Left ventricle myocardium inferior (tissue), 1 donor: ENCODE measurements at regions not wholly inside any gene's neighbourhood (a gene's known extent, or its start where the extent isn't known, plus 50 kb on each side); places are given as distances from the start of the nearest gene placed in this dataset.

Experiments
- DNase-seq: peaks from one replicate; pipeline ENCODE4 v3.0.0-alpha.2; 2020
- H3K27ac ChIP-seq: fragments of 200-600 bp; replicated peaks from 2 replicates; pipeline ENCODE4 v1.8.0; 2021
- H3K27me3 ChIP-seq: fragments of 200-600 bp; 2 replicates; pipeline ENCODE4 v1.8.0; 2021; ENCODE audit warnings: low read depth
- H3K36me3 ChIP-seq: fragments of 200-600 bp; 2 replicates; pipeline ENCODE4 v1.8.0; 2021
- H3K4me1 ChIP-seq: fragments of 200-600 bp; 2 replicates; pipeline ENCODE4 v1.8.0; 2021
- H3K4me3 ChIP-seq: fragments of 200-600 bp; 2 replicates; pipeline ENCODE4 v1.8.0; 2021; ENCODE audit warnings: mild to moderate bottlenecking, moderate library complexity
- H3K9me3 ChIP-seq: fragments of 200-600 bp; replicated peaks from 2 replicates; pipeline ENCODE4 v1.8.0; 2021
- intact Hi-C: fragments of 100-400 bp; cut with micrococcal nuclease; formaldehyde crosslinking; loops from one replicate; pipeline ENCODE4 v1.11.0; 2022
- TF ChIP-seq, protein P1 (sequence below): fragments of 200-600 bp; IDR thresholded peaks from 2 replicates; pipeline ENCODE4 v1.8.0; 2021; ENCODE audit warnings: antibody characterized with exemption, mild to moderate bottlenecking, borderline replicate concordance
- donor health status: DM: no; HTN: yes; CAD: no; lungs with severe emphysema.

GRCh38 chr10:131682271-131682962 lies 218.4 kb upstream of the PPP2R2D start:
- H3K4me1 ChIP-seq, result no peaks in the 10 kb centered on the region
- H3K27ac ChIP-seq, result no peak overlapping the region
- DNase-seq, result no peak
- no peaks in the 10 kb centered on the region for H3K9me3 ChIP-seq
- TF ChIP-seq, protein P1, sequence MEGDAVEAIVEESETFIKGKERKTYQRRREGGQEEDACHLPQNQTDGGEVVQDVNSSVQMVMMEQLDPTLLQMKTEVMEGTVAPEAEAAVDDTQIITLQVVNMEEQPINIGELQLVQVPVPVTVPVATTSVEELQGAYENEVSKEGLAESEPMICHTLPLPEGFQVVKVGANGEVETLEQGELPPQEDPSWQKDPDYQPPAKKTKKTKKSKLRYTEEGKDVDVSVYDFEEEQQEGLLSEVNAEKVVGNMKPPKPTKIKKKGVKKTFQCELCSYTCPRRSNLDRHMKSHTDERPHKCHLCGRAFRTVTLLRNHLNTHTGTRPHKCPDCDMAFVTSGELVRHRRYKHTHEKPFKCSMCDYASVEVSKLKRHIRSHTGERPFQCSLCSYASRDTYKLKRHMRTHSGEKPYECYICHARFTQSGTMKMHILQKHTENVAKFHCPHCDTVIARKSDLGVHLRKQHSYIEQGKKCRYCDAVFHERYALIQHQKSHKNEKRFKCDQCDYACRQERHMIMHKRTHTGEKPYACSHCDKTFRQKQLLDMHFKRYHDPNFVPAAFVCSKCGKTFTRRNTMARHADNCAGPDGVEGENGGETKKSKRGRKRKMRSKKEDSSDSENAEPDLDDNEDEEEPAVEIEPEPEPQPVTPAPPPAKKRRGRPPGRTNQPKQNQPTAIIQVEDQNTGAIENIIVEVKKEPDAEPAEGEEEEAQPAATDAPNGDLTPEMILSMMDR, result no peak
- no peaks in the 10 kb centered on the region for H3K36me3 ChIP-seq
- no peak overlapping the region for H3K4me3 ChIP-seq
- H3K27me3 ChIP-seq, result peaks cover 98% of the 10 kb centered on the region
- intact Hi-C loops, result no loop called here

DNA sequence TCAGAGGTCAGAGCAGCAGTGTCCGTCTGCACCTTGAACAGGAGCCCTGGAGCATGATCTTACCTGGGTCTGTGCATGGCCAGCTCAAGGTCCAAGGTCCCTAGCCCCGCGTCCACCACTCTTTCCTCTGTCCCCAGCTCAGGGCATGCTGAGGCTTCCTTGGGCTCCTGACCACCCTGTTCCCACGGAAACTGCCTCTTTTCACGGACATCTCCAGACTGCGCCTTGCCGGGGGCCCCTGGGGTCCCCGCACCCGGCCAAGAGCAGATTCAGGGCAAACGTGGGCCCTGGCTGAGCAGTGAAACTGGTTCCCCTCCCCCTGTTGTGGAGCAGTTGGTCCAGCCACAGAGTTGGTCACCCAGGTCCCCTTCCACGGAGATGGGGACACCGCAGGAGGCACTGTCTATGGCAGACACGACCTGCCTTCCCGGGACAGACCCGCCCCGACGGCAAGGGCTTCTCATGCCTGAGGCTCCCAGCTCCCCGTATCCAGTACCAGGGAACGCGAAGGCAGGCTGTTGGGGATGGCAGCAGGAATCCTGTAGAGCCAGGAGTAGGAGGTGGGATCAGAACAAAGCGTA lies 217.4 kb upstream of the PPP2R2D start:
- no peaks in the 10 kb centered on the region for H3K9me3 ChIP-seq
- intact Hi-C loops, result no loop called here
- H3K27me3 ChIP-seq, result peaks cover 98% of the 10 kb centered on the region
- no peaks in the 10 kb centered on the region for H3K4me1 ChIP-seq
- H3K36me3 ChIP-seq, result no peaks in the 10 kb centered on the region
- no peak overlapping the region for H3K27ac ChIP-seq
- no peak overlapping the region for H3K4me3 ChIP-seq
- no peak for DNase-seq
- TF ChIP-seq, protein P1, result no peak

DNA sequence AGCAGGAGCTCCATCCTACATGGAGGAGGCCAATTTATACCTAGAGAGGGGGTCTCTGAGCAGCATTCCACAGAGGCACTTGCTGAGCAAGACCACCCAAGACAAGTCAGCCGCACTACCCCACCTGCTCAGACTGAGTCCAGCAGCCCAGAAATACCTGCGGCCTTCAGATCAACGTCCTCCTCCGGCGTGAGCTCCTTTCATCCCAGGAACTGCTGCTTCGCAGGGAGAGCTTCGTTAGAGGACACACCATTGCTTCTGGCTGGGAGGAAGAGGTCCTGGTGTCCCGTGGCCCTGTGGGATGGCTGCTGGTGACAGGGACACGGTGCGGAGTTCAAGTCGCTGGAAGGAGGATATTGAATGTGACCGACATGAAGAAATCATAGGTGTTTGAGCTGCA lies 216.9 kb upstream of the PPP2R2D start:
- peaks cover 96% of the 10 kb centered on the region for H3K27me3 ChIP-seq
- H3K36me3 ChIP-seq, result no peaks in the 10 kb centered on the region
- TF ChIP-seq, protein P1, result no peak
- no peak overlapping the region for H3K27ac ChIP-seq
- no peaks in the 10 kb centered on the region for H3K9me3 ChIP-seq
- H3K4me3 ChIP-seq, result no peak overlapping the region
- intact Hi-C loops, result no loop called here
- DNase-seq, result no peak
- H3K4me1 ChIP-seq, result no peaks in the 10 kb centered on the region

- no peak overlapping the region for H3K4me3 ChIP-seq
- peaks cover 96% of the 10 kb centered on the region for H3K27me3 ChIP-seq
- TF ChIP-seq, protein P1, result no peak
- H3K9me3 ChIP-seq, result no peaks in the 10 kb centered on the region
- no peaks in the 10 kb centered on the region for H3K36me3 ChIP-seq
- H3K27ac ChIP-seq, result no peak overlapping the region
- intact Hi-C loops, result no loop called here
- DNase-seq, result no peak
- no peaks in the 10 kb centered on the region for H3K4me1 ChIP-seq
Measured at GRCh38 chr10:131685007-131685406, 215.8 kb upstream of the PPP2R2D start.

- H3K27me3 ChIP-seq, result peaks cover 96% of the 10 kb centered on the region
- TF ChIP-seq, protein P1, result no peak
- intact Hi-C loops, result no loop called here
Measured at GRCh38 chr10:131685576-131685975, 215.2 kb upstream of the PPP2R2D start.

More at GRCh38 chr10:131685576-131685975, 215.2 kb upstream of the PPP2R2D start:
- no peaks in the 10 kb centered on the region for H3K9me3 ChIP-seq
- DNase-seq, result no peak
- H3K4me1 ChIP-seq, result no peaks in the 10 kb centered on the region
- no peak overlapping the region for H3K27ac ChIP-seq
- H3K36me3 ChIP-seq, result no peaks in the 10 kb centered on the region
- H3K4me3 ChIP-seq, result no peak overlapping the region
